H9 (cell line): ENCODE measurements at regions not wholly inside any gene's neighbourhood (a gene's known extent, or its start where the extent isn't known, plus 50 kb on each side); places are given as distances from the start of the nearest gene placed in this dataset.

Source experiments
- DNase-seq: peaks from one replicate; pipeline ENCODE4 v3.0.0-alpha.2; 2017
- H2AFZ ChIP-seq: one replicate; pipeline ENCODE4 v1.6.1; 2013; ENCODE audit warnings: mild to moderate bottlenecking, low read length, control low read depth, moderate library complexity
- H2AK5ac ChIP-seq: 2 replicates; pipeline ENCODE4 v1.6.1; 2013; ENCODE audit warnings: low read length, control low read depth, mixed read lengths; ENCODE audit not compliant: insufficient read length
- H2BK120ac ChIP-seq: one replicate; pipeline ENCODE4 v1.6.1; 2013; ENCODE audit warnings: low read depth, mild to moderate bottlenecking, low read length, control low read depth, inconsistent platforms; ENCODE audit not compliant: poor library complexity, severe bottlenecking
- H2BK12ac ChIP-seq: 2 replicates; pipeline ENCODE4 v1.6.1; 2013; ENCODE audit warnings: low read length, control low read depth, mixed read lengths, low read depth; ENCODE audit not compliant: insufficient read length
- H2BK15ac ChIP-seq: 2 replicates; pipeline ENCODE4 v1.6.1; 2013; ENCODE audit warnings: low read depth, low read length, control low read depth
- H2BK20ac ChIP-seq: one replicate; pipeline ENCODE4 v1.6.1; 2013; ENCODE audit warnings: low read depth, mild to moderate bottlenecking, low read length, control low read depth, inconsistent platforms; ENCODE audit not compliant: poor library complexity, severe bottlenecking
- H2BK5ac ChIP-seq: 2 replicates; pipeline ENCODE4 v1.6.1; 2013; ENCODE audit warnings: low read length, control low read depth, mixed read lengths; ENCODE audit not compliant: insufficient read length
- H3K14ac ChIP-seq: 2 replicates; pipeline ENCODE4 v1.6.1; 2013; ENCODE audit warnings: low read length, control low read depth; ENCODE audit not compliant: insufficient read depth
- H3K18ac ChIP-seq: 2 replicates; pipeline ENCODE4 v1.6.1; 2013; ENCODE audit warnings: low read depth, mild to moderate bottlenecking, mixed read lengths, low read length, control low read depth; ENCODE audit not compliant: insufficient read length
- H3K23ac ChIP-seq: 2 replicates; pipeline ENCODE4 v1.6.1; 2013; ENCODE audit warnings: low read length, control low read depth, mixed read lengths, low read depth; ENCODE audit not compliant: insufficient read length
- H3K23me2 ChIP-seq: 2 replicates; pipeline ENCODE4 v1.6.1; 2013; ENCODE audit warnings: low read depth, mild to moderate bottlenecking, mixed read lengths, low read length, control low read depth; ENCODE audit not compliant: insufficient read length, poor library complexity, severe bottlenecking
- H3K27ac ChIP-seq: 2 replicates; pipeline ENCODE4 v1.5.1; 2013; ENCODE audit warnings: low read length, control low read depth, mixed read lengths, low read depth; ENCODE audit not compliant: insufficient read length
- H3K27me3 ChIP-seq: 2 replicates; pipeline ENCODE4 v1.6.1; 2013; ENCODE audit warnings: low read length, control low read depth, inconsistent platforms; ENCODE audit not compliant: insufficient read depth
- H3K4ac ChIP-seq: 2 replicates; pipeline ENCODE4 v1.6.1; 2013; ENCODE audit warnings: low read depth, mild to moderate bottlenecking, control low read depth, inconsistent platforms, low read length, moderate library complexity
- H3K4me1 ChIP-seq: 2 replicates; pipeline ENCODE4 v1.6.1; 2013; ENCODE audit warnings: low read length, control low read depth, inconsistent platforms; ENCODE audit not compliant: insufficient read depth
- H3K4me2 ChIP-seq: 2 replicates; pipeline ENCODE4 v1.6.1; 2013; ENCODE audit warnings: low read length, control low read depth, mixed read lengths; ENCODE audit not compliant: insufficient read length, insufficient read depth
- H3K56ac ChIP-seq: 2 replicates; pipeline ENCODE4 v1.6.1; 2013; ENCODE audit warnings: low read depth, mild to moderate bottlenecking, mixed read lengths, low read length, control low read depth; ENCODE audit not compliant: insufficient read length
- H3K79me1 ChIP-seq: 2 replicates; pipeline ENCODE4 v1.6.1; 2013; ENCODE audit warnings: low read depth, mild to moderate bottlenecking, moderate library complexity, low read length, control low read depth, inconsistent platforms; ENCODE audit not compliant: insufficient read depth, poor library complexity, severe bottlenecking
- H3K79me2 ChIP-seq: 2 replicates; pipeline ENCODE4 v1.6.1; 2013; ENCODE audit warnings: low read length, control low read depth, inconsistent platforms; ENCODE audit not compliant: insufficient read depth
- H3K9ac ChIP-seq: 2 replicates; pipeline ENCODE4 v1.6.1; 2013; ENCODE audit warnings: low read length, control low read depth, mixed read lengths; ENCODE audit not compliant: insufficient read length; ENCODE audit errors: extremely low read depth
- H3K9me3 ChIP-seq: one replicate; pipeline ENCODE4 v1.6.1; 2013; ENCODE audit warnings: low read depth, low read length, inconsistent platforms; ENCODE audit not compliant: control insufficient read depth
- H3T11ph ChIP-seq: one replicate; pipeline ENCODE4 v1.6.1; 2013; ENCODE audit warnings: mild to moderate bottlenecking, low read length, control low read depth, inconsistent platforms
- H4K20me1 ChIP-seq: one replicate; pipeline ENCODE4 v1.6.1; 2013; ENCODE audit not compliant: control insufficient read depth, insufficient read length, insufficient read depth
- H4K5ac ChIP-seq: 2 replicates; pipeline ENCODE4 v1.6.1; 2013; ENCODE audit warnings: low read depth, mild to moderate bottlenecking, mixed read lengths, low read length, control low read depth; ENCODE audit not compliant: insufficient read length
- H4K8ac ChIP-seq: replicated peaks from 2 replicates; pipeline ENCODE4 v1.6.1; 2013; ENCODE audit warnings: low read length, control low read depth, mixed read lengths, low read depth; ENCODE audit not compliant: insufficient read length
- H4K91ac ChIP-seq: 2 replicates; pipeline ENCODE4 v1.6.1; 2013; ENCODE audit warnings: low read depth, mild to moderate bottlenecking, moderate library complexity, mixed read lengths, low read length, control low read depth; ENCODE audit not compliant: insufficient read length
- H3K27ac Mint-ChIP-seq, 3 experiments: 2 replicates in 2 of 3; 3 replicates in 1 of 3; pipeline ENCODE4 v1.8.0; 2020 to 2021; ENCODE audit warnings: mixed read lengths in 3 of 3, mild to moderate bottlenecking in 1 of 3, moderate library complexity in 1 of 3
- H3K27me3 Mint-ChIP-seq: 2 replicates; pipeline ENCODE4 v1.8.0; 2021; ENCODE audit warnings: low read depth, mild to moderate bottlenecking, moderate library complexity, mixed read lengths
- H3K36me3 Mint-ChIP-seq, 3 experiments: 2 replicates in 2 of 3; 3 replicates in 1 of 3; pipeline ENCODE4 v1.8.0; 2020 to 2021; ENCODE audit warnings: low read depth in 3 of 3, mixed read lengths in 3 of 3; ENCODE audit not compliant: insufficient read depth in 1 of 3
- H3K4me1 Mint-ChIP-seq, 2 experiments: 2 replicates each; pipeline ENCODE4 v1.8.0; 2020; ENCODE audit warnings: mixed read lengths in 2 of 2
- H3K4me3 Mint-ChIP-seq, 2 experiments: 2 replicates in 1 of 2; 3 replicates in 1 of 2; pipeline ENCODE4 v1.8.0; 2020 to 2021; ENCODE audit warnings: mild to moderate bottlenecking in 2 of 2, mixed read lengths in 2 of 2, moderate library complexity in 1 of 2
- H3K9me3 Mint-ChIP-seq, 2 experiments: 2 replicates in 1 of 2; 3 replicates in 1 of 2; pipeline ENCODE4 v1.8.0; 2020; ENCODE audit warnings: mild to moderate bottlenecking in 2 of 2, mixed read lengths in 2 of 2, moderate library complexity in 1 of 2
- CTCF ChIP-seq: fragments of 200-600 bp; sonication (generic); conservative IDR thresholded peaks from 3 replicates; pipeline ENCODE4 v1.8.0; 2021; ENCODE audit warnings: antibody characterized with exemption, mild to moderate bottlenecking
- WGBS: extraction: QIAGEN DNeasy Blood & Tissue Kit; methylation state at CpG from one replicate; pipeline ENCODE4 v1.1.7; 2013; ENCODE audit warnings: missing lambda C conversion rate, low lambda C conversion rate, mixed read lengths; ENCODE audit not compliant: insufficient read length; ENCODE audit errors: extremely low coverage; 5-methylcytosine and 5-hydroxymethylcytosine counted together

- Mint-ChIP-seq H3K36me3 (peaks cover 0 to 4% (median 4%) of the 10 kb centered on the region in 3 experiments; a peak in 1 of 7 replicates), H3K4me3 (no peak overlapping the region), H3K27me3 (no peaks in the 10 kb centered on the region), H3K27ac (no peak overlapping the region), H3K9me3 (peaks cover 3 to 8% of the 10 kb centered on the region in 2 experiments), H3K4me1 (peaks cover 11 to 12% of the 10 kb centered on the region in 2 experiments; a peak in 3 of 4 replicates)
- no peak overlapping the region for H3K4me2 ChIP-seq
- no peak overlapping the region for H3K18ac ChIP-seq
- WGBS, result no CpG with 5 or more reads among the region's 6 CpGs
- no peak overlapping the region for H2BK12ac ChIP-seq
- no peak for DNase-seq
- H2AFZ ChIP-seq, result no peak overlapping the region
- no peak overlapping the region for H3K4ac ChIP-seq
- no peak overlapping the region for H2BK15ac ChIP-seq
- no peak overlapping the region for H2BK120ac ChIP-seq
- no peak overlapping the region for H2BK5ac ChIP-seq
- peaks cover 3% of the 10 kb centered on the region; the same call in 1 of the 2 replicates for H3K4me1 ChIP-seq
- H2BK20ac ChIP-seq, result no peak overlapping the region
- no peak overlapping the region for H3K27ac ChIP-seq
- no peaks in the 10 kb centered on the region; the same call in 1 of the 2 replicates for H3K79me2 ChIP-seq
- H3K9me3 ChIP-seq, result no peaks in the 10 kb centered on the region
- no peaks in the 10 kb centered on the region for H3K79me1 ChIP-seq
- TF ChIP-seq CTCF, result no peak
- no peak overlapping the region for H3K14ac ChIP-seq
- no peaks in the 10 kb centered on the region for H3K23me2 ChIP-seq
- H3K23ac ChIP-seq, result no peak overlapping the region
- H3T11ph ChIP-seq, result no peak overlapping the region
- no peak overlapping the region for H3K56ac ChIP-seq
- H2AK5ac ChIP-seq, result no peak overlapping the region
- H4K8ac ChIP-seq, result no peak overlapping the region
- no peak overlapping the region for H4K5ac ChIP-seq
- no peaks in the 10 kb centered on the region for H4K20me1 ChIP-seq
- no peak overlapping the region for H4K91ac ChIP-seq
- H3K9ac ChIP-seq, result no peak overlapping the region
- H3K27me3 ChIP-seq, result no peaks in the 10 kb centered on the region
Measured at GRCh38 chr14:31990183-31990857, 86.8 kb upstream of the ARHGAP5 start.
